ENCODE measurements at regions not wholly inside any gene's neighbourhood (a gene's known extent, or its start where the extent isn't known, plus 50 kb on each side); places are given as distances from the start of the nearest gene placed in this dataset.

GRCh38 chr2:181746844-181747243 is 66.5 kb upstream of the NEUROD1 start:
- H3K36me3 ChIP-seq (ENCODE audit: insufficient read depth, low read length) = no peaks in the 10 kb centered on the region
- H3K27ac ChIP-seq (ENCODE audit: low read length) = no peak overlapping the region
- H3K9me2 ChIP-seq (replicated peaks; ENCODE audit: insufficient read depth, low read length) = no peaks in the 10 kb centered on the region
- no peaks in the 10 kb centered on the region for H4K20me1 ChIP-seq (ENCODE audit: insufficient read depth, low read depth, low read length)
- no peaks in the 10 kb centered on the region for H3K27me3 ChIP-seq (ENCODE audit: low read length)
- H3K9me3 ChIP-seq (ENCODE audit: low read length) = no peaks in the 10 kb centered on the region
- H3K4me1 ChIP-seq (ENCODE audit: low read length) = peaks cover 6% of the 10 kb centered on the region
- H2AFZ ChIP-seq (ENCODE audit: low read length) = no peak overlapping the region
- H3K4me2 ChIP-seq (ENCODE audit: low read depth, low read length, poor library complexity, severe bottlenecking) = no peak overlapping the region
- no peak for DNase-seq
- H3K4me3 ChIP-seq (ENCODE audit: low read length) = no peak overlapping the region
- H3K79me2 ChIP-seq (ENCODE audit: low read length) = no peaks in the 10 kb centered on the region
- H3K9ac ChIP-seq (ENCODE audit: low read length) = no peak overlapping the region

- H3K9me2 ChIP-seq (replicated peaks; ENCODE audit: insufficient read depth, low read length) = no peaks in the 10 kb centered on the region
- no peaks in the 10 kb centered on the region for H3K4me1 ChIP-seq (ENCODE audit: low read length)
- no peak overlapping the region for H3K9ac ChIP-seq (ENCODE audit: low read length)
- H3K4me2 ChIP-seq (ENCODE audit: low read depth, low read length, poor library complexity, severe bottlenecking) = no peak overlapping the region
- no peaks in the 10 kb centered on the region for H3K27me3 ChIP-seq (ENCODE audit: low read length)
- no peaks in the 10 kb centered on the region for H4K20me1 ChIP-seq (ENCODE audit: insufficient read depth, low read depth, low read length)
- H2AFZ ChIP-seq (ENCODE audit: low read length) = no peak overlapping the region
- H3K79me2 ChIP-seq (ENCODE audit: low read length) = no peaks in the 10 kb centered on the region
- DNase-seq = no peak
- H3K36me3 ChIP-seq (ENCODE audit: insufficient read depth, low read length) = no peaks in the 10 kb centered on the region
- no peak overlapping the region for H3K4me3 ChIP-seq (ENCODE audit: low read length)
- H3K9me3 ChIP-seq (ENCODE audit: low read length) = no peaks in the 10 kb centered on the region
- no peak overlapping the region for H3K27ac ChIP-seq (ENCODE audit: low read length)
These were observed 70.0 kb upstream of the NEUROD1 start for GRCh38 chr2:181750305-181750704.

DNA sequence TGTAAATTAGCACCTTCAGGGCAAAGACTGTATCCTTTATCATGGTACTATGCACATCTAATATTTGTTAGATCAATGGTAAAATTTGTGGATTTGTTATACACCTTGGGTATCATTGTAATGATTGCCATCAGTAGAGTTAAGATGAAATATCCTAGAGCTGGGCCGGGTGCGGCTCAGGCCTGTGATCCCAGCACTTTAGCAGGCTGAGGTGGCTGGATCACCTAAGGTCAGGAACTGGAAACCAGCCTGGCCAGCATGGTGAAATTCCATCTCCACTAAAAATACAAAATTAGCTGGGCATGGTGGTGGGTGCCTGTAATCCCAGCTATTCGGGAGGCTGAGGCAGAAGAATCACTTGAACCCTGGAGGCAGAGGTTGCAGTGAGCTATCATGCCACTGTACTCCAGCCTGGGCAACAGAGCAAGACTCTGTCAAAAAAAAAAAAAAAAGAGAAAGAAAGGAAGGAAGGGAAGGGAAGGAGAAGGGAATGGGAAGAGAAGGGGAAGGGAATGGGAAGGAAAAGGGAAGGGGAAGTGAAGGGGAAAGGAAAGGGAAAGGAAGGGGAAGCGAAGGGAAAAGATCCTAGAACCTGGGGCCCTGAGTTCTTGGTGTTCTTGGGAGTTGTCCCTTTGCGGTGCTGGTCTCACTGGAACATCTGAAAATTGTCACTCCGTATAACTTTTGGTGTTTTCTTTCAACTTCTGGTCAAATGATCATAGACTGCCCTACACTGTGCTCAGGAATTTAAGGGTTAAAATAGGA is 71.1 kb upstream of the NEUROD1 start:
- Histone ChIP-seq H3K27ac (ENCODE audit: low read length) (no peak overlapping the region), H3K27me3 (ENCODE audit: low read length) (no peaks in the 10 kb centered on the region), H3K4me3 (ENCODE audit: low read length) (no peak overlapping the region), H2AFZ (ENCODE audit: low read length) (no peak overlapping the region), H3K9me3 (ENCODE audit: low read length) (no peaks in the 10 kb centered on the region), H3K4me1 (ENCODE audit: low read length) (no peaks in the 10 kb centered on the region), H4K20me1 (ENCODE audit: insufficient read depth, low read depth, low read length) (no peaks in the 10 kb centered on the region), H3K79me2 (ENCODE audit: low read length) (no peaks in the 10 kb centered on the region), H3K4me2 (ENCODE audit: low read depth, low read length, poor library complexity, severe bottlenecking) (no peak overlapping the region), H3K36me3 (ENCODE audit: insufficient read depth, low read length) (no peaks in the 10 kb centered on the region), H3K9ac (ENCODE audit: low read length) (no peak overlapping the region), H3K9me2 (replicated peaks; ENCODE audit: insufficient read depth, low read length) (no peaks in the 10 kb centered on the region)
- no peak for DNase-seq

GRCh38 chr2:181752301-181752700 is 72.0 kb upstream of the NEUROD1 start:
- Histone ChIP-seq H3K79me2 (ENCODE audit: low read length) (no peaks in the 10 kb centered on the region), H3K4me2 (ENCODE audit: low read depth, low read length, poor library complexity, severe bottlenecking) (no peak overlapping the region), H2AFZ (ENCODE audit: low read length) (no peak overlapping the region)

DNA sequence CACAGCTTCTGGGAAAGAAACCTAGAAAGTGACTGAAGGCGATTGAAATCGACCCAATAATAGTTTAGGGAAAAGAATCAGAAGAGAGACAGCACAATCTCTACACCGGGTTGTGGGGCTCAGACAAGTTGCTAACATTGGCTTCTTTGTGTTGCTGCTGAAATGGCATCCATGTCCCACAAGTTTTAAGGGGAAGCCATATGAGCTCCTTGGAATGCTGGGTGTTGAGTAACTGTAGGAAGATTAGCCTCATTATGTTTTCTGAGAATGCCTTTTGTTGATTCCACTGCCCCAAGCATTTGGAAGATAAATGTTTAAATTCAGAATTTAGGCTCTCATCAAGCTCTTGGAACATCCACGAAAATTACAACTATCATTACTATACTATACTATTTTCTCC is 73.4 kb upstream of the NEUROD1 start:
- Histone ChIP-seq H3K27me3 (ENCODE audit: low read length) (no peaks in the 10 kb centered on the region), H3K4me3 (ENCODE audit: low read length) (no peak overlapping the region), H4K20me1 (ENCODE audit: insufficient read depth, low read depth, low read length) (no peaks in the 10 kb centered on the region), H3K9me2 (replicated peaks; ENCODE audit: insufficient read depth, low read length) (no peaks in the 10 kb centered on the region), H3K9me3 (ENCODE audit: low read length) (no peaks in the 10 kb centered on the region), H3K4me2 (ENCODE audit: low read depth, low read length, poor library complexity, severe bottlenecking) (no peak overlapping the region), H3K9ac (ENCODE audit: low read length) (no peak overlapping the region), H3K27ac (ENCODE audit: low read length) (no peak overlapping the region), H3K79me2 (ENCODE audit: low read length) (no peaks in the 10 kb centered on the region), H3K4me1 (ENCODE audit: low read length) (no peaks in the 10 kb centered on the region), H2AFZ (ENCODE audit: low read length) (no peak overlapping the region), H3K36me3 (ENCODE audit: insufficient read depth, low read length) (no peaks in the 10 kb centered on the region)
- no peak for DNase-seq

More at GRCh38 chr2:181752301-181752700, 72.0 kb upstream of the NEUROD1 start:
- H3K9me2 ChIP-seq (replicated peaks; ENCODE audit: insufficient read depth, low read length) = no peaks in the 10 kb centered on the region
- H3K9ac ChIP-seq (ENCODE audit: low read length) = no peak overlapping the region
- H4K20me1 ChIP-seq (ENCODE audit: insufficient read depth, low read depth, low read length) = no peaks in the 10 kb centered on the region
- no peaks in the 10 kb centered on the region for H3K36me3 ChIP-seq (ENCODE audit: insufficient read depth, low read length)
- H3K27me3 ChIP-seq (ENCODE audit: low read length) = no peaks in the 10 kb centered on the region
- no peak for DNase-seq
- no peaks in the 10 kb centered on the region for H3K4me1 ChIP-seq (ENCODE audit: low read length)
- H3K9me3 ChIP-seq (ENCODE audit: low read length) = no peaks in the 10 kb centered on the region
- H3K4me3 ChIP-seq (ENCODE audit: low read length) = no peak overlapping the region
- H3K27ac ChIP-seq (ENCODE audit: low read length) = no peak overlapping the region

DNA sequence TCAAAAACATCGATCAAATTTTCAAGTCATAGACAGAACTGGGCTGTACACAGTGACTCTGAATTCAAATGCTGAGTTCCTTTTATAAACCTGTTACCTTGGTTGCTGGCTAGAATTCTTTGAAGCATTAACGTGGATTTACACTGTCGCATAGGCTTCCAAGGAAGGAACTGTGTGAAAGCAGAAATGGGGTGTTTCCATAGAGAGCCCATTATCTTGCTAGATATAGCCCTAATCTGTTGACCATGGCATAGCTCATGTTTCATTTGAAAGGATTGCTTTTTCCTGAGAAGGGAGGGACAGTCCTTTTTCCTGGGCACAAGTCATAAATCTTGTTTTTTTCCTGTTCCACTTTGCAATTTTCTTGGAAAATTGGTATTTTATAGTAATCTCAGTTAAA is 73.8 kb upstream of the NEUROD1 start:
- DNase-seq = no peak
- H3K4me3 ChIP-seq (ENCODE audit: low read length) = no peak overlapping the region
- H4K20me1 ChIP-seq (ENCODE audit: insufficient read depth, low read depth, low read length) = no peaks in the 10 kb centered on the region
- H3K9ac ChIP-seq (ENCODE audit: low read length) = no peak overlapping the region
- no peaks in the 10 kb centered on the region for H3K79me2 ChIP-seq (ENCODE audit: low read length)
- H3K9me3 ChIP-seq (ENCODE audit: low read length) = no peaks in the 10 kb centered on the region
- H3K9me2 ChIP-seq (replicated peaks; ENCODE audit: insufficient read depth, low read length) = no peaks in the 10 kb centered on the region
- H3K27ac ChIP-seq (ENCODE audit: low read length) = no peak overlapping the region
- H3K4me2 ChIP-seq (ENCODE audit: low read depth, low read length, poor library complexity, severe bottlenecking) = no peak overlapping the region
- H3K4me1 ChIP-seq (ENCODE audit: low read length) = no peaks in the 10 kb centered on the region
- H3K27me3 ChIP-seq (ENCODE audit: low read length) = no peaks in the 10 kb centered on the region
- H3K36me3 ChIP-seq (ENCODE audit: insufficient read depth, low read length) = no peaks in the 10 kb centered on the region
- H2AFZ ChIP-seq (ENCODE audit: low read length) = no peak overlapping the region

DNA sequence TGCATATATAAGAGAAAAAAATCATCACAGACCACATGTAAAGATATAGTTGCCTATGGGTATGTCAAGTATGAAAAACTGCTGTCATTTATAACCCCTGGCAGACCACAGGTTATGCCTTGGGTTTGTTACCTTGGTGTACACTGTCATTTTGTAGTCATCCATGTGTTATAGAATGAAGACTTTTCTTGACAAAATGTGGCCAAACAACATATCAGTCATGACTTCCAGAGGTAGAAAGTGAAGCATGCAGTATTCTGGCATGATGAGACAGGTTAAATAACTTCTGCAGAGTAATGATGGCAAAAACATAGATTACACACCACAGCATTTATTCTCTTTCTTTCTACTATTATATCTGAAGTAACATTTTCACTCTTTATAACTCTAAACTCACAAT is 74.9 kb upstream of the NEUROD1 start:
- no peak for DNase-seq
- Histone ChIP-seq H3K4me2 (ENCODE audit: low read depth, low read length, poor library complexity, severe bottlenecking) (no peak overlapping the region), H3K36me3 (ENCODE audit: insufficient read depth, low read length) (no peaks in the 10 kb centered on the region), H3K9ac (ENCODE audit: low read length) (no peak overlapping the region), H3K4me1 (ENCODE audit: low read length) (no peaks in the 10 kb centered on the region), H3K79me2 (ENCODE audit: low read length) (no peaks in the 10 kb centered on the region), H3K9me2 (replicated peaks; ENCODE audit: insufficient read depth, low read length) (no peaks in the 10 kb centered on the region), H3K27me3 (ENCODE audit: low read length) (no peaks in the 10 kb centered on the region), H3K4me3 (ENCODE audit: low read length) (no peak overlapping the region), H3K9me3 (ENCODE audit: low read length) (no peaks in the 10 kb centered on the region), H2AFZ (ENCODE audit: low read length) (no peak overlapping the region), H4K20me1 (ENCODE audit: insufficient read depth, low read depth, low read length) (no peaks in the 10 kb centered on the region), H3K27ac (ENCODE audit: low read length) (no peak overlapping the region)

DNA sequence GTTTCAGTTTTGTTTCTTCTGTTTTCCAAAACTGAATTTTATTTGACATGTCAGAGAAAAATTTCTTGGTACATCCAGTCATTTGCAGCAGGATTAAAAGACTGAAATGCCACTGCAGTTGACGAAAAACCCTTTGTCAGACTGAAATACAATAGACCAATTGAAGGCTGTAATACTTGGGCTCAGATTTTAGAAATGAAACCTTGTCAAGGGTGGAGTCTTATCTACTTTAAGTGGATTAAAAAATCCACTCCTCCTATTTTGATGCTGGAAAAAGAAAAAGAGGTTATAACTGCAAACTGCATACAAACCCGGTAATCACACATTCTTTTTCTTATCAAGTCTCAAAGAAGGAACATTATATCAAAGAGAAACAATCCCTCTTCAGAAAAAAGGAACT is 80.2 kb upstream of the NEUROD1 start:
- H3K4me3 ChIP-seq (ENCODE audit: low read length) = no peak overlapping the region
- H3K9me2 ChIP-seq (replicated peaks; ENCODE audit: insufficient read depth, low read length) = no peaks in the 10 kb centered on the region
- no peak overlapping the region for H3K27ac ChIP-seq (ENCODE audit: low read length)
- no peaks in the 10 kb centered on the region for H3K9me3 ChIP-seq (ENCODE audit: low read length)
- no peak for DNase-seq
- no peaks in the 10 kb centered on the region for H3K36me3 ChIP-seq (ENCODE audit: insufficient read depth, low read length)
- H3K9ac ChIP-seq (ENCODE audit: low read length) = no peak overlapping the region
- no peaks in the 10 kb centered on the region for H3K27me3 ChIP-seq (ENCODE audit: low read length)
- H2AFZ ChIP-seq (ENCODE audit: low read length) = no peak overlapping the region
- no peak overlapping the region for H3K4me2 ChIP-seq (ENCODE audit: low read depth, low read length, poor library complexity, severe bottlenecking)
- no peaks in the 10 kb centered on the region for H4K20me1 ChIP-seq (ENCODE audit: insufficient read depth, low read depth, low read length)
- H3K79me2 ChIP-seq (ENCODE audit: low read length) = no peaks in the 10 kb centered on the region
- no peaks in the 10 kb centered on the region for H3K4me1 ChIP-seq (ENCODE audit: low read length)

Measured in Karpas-422 (cell line).